ENCODE measurements at regions not wholly inside any gene's neighbourhood (a gene's known extent, or its start where the extent isn't known, plus 50 kb on each side); places are given as distances from the start of the nearest gene placed in this dataset.

DNA sequence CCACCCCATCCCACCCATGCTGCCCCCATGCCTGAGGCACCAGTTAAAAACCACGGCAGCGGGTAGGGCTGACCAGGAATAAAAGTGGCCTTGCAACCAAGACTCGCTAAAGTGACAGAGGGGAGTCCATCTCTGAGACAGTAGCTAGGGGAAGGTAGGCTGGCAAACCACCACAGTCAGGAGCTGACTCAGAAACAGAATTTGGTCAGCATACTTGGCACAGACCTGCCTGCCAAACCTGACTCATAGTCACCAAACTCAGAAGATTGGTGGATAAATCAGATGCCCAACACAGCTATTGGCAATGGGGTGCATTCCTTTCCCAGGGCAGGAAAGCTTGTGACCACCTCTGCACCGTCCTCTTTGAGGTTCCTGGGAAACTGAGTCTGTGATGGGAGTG lies 193.8 kb downstream of the BCOR start:
- H3K9ac ChIP-seq (ENCODE audit: low read length), result no peak overlapping the region
- H3K4me2 ChIP-seq (ENCODE audit: low read length), result no peak overlapping the region
- TF ChIP-seq, protein P1, sequence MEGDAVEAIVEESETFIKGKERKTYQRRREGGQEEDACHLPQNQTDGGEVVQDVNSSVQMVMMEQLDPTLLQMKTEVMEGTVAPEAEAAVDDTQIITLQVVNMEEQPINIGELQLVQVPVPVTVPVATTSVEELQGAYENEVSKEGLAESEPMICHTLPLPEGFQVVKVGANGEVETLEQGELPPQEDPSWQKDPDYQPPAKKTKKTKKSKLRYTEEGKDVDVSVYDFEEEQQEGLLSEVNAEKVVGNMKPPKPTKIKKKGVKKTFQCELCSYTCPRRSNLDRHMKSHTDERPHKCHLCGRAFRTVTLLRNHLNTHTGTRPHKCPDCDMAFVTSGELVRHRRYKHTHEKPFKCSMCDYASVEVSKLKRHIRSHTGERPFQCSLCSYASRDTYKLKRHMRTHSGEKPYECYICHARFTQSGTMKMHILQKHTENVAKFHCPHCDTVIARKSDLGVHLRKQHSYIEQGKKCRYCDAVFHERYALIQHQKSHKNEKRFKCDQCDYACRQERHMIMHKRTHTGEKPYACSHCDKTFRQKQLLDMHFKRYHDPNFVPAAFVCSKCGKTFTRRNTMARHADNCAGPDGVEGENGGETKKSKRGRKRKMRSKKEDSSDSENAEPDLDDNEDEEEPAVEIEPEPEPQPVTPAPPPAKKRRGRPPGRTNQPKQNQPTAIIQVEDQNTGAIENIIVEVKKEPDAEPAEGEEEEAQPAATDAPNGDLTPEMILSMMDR (IDR thresholded peaks at IDR 0.05; ENCODE audit: low read depth, low read length), result no peak
- TF ChIP-seq EZH2phosphoT487 (IDR thresholded peaks at IDR 0.05; ENCODE audit: low read depth), result no peak
- no peak overlapping the region for H3K4me3 ChIP-seq (ENCODE audit: low read length)
- H3K9me3 ChIP-seq (ENCODE audit: insufficient read depth, low read length), result no peaks in the 10 kb centered on the region
- no peak overlapping the region for H2AFZ ChIP-seq (ENCODE audit: low read depth, low read length)
- H3K79me2 ChIP-seq (ENCODE audit: low read length), result no peaks in the 10 kb centered on the region
- H3K27ac ChIP-seq (ENCODE audit: low read length), result no peak overlapping the region
- H3K4me1 ChIP-seq (ENCODE audit: low read length), result peaks cover 26% of the 10 kb centered on the region
- no peaks in the 10 kb centered on the region for H4K20me1 ChIP-seq (ENCODE audit: insufficient read depth, low read length)
- H3K27me3 ChIP-seq (ENCODE audit: low read depth, low read length), result no peaks in the 10 kb centered on the region
- no peaks in the 10 kb centered on the region for H3K36me3 ChIP-seq (replicated peaks; ENCODE audit: low read depth, low read length)

DNA sequence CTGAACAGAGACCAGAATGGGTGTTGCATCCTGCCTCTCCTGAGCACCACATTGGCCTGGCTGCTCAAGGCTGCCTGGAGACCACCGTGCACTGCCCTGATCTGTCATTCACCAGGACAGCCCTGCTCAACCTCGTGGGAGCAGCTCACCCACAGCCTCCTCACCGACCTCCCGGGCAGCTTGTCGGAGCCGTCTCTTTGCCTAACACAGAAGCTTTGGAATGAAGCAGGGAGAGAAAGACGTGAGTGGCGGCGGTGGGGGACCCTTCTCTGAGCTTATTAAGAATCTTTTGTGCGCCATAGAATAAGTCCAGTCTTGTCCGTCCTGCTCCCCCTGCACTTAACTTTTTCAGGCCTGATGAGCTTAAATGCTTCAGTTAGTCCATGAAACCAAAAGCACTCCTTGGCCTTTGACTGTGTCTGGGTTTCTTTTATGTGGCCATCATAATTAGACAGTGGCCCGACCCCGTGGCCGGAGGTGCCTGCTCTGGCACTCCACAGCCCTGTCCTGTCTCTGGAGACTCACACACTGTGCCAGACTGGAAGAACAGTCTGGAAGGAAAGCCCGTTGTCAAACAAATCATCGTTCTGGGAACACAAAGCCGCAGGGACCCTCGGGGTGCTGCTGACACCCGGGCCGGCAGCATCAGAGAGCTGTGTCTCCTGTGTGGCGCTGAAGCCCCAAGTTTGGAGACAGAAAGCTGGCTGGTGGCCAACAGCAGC lies 192.8 kb downstream of the BCOR start:
- TF ChIP-seq, protein P1 (IDR thresholded peaks at IDR 0.05; ENCODE audit: low read depth, low read length), result no peak
- TF ChIP-seq EZH2phosphoT487 (IDR thresholded peaks at IDR 0.05; ENCODE audit: low read depth), result no peak
- Histone ChIP-seq H3K9me3 (ENCODE audit: insufficient read depth, low read length) (no peaks in the 10 kb centered on the region), H3K36me3 (replicated peaks; ENCODE audit: low read depth, low read length) (no peaks in the 10 kb centered on the region), H2AFZ (ENCODE audit: low read depth, low read length) (no peak overlapping the region), H3K4me3 (ENCODE audit: low read length) (no peak overlapping the region), H3K27ac (ENCODE audit: low read length) (no peak overlapping the region), H4K20me1 (ENCODE audit: insufficient read depth, low read length) (no peaks in the 10 kb centered on the region), H3K4me2 (ENCODE audit: low read length) (no peak overlapping the region), H3K27me3 (ENCODE audit: low read depth, low read length) (no peaks in the 10 kb centered on the region), H3K9ac (ENCODE audit: low read length) (no peak overlapping the region), H3K79me2 (ENCODE audit: low read length) (no peaks in the 10 kb centered on the region), H3K4me1 (ENCODE audit: low read length) (peaks cover 17% of the 10 kb centered on the region)

DNA sequence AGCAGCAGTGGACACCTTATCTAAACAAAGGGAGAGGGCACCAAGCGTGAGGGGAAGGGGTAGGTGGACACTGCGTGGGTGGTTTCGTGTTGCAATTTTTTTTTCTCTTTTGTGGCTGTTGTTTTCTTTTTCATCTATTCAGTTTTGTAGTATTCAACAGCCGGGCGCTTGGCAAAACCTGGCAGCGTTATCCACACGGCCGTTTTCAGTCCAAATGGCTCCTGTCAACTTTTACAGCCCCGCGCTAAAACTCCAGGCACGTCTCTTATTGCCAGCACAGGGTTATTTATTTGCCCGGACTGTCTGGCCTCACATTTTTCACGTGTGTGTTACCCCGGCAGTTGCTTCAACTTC lies 192.2 kb downstream of the BCOR start:
- Histone ChIP-seq H3K79me2 (ENCODE audit: low read length) (no peaks in the 10 kb centered on the region), H3K4me1 (ENCODE audit: low read length) (peaks cover 17% of the 10 kb centered on the region), H3K27ac (ENCODE audit: low read length) (no peak overlapping the region), H3K4me2 (ENCODE audit: low read length) (no peak overlapping the region), H4K20me1 (ENCODE audit: insufficient read depth, low read length) (no peaks in the 10 kb centered on the region), H3K9me3 (ENCODE audit: insufficient read depth, low read length) (no peaks in the 10 kb centered on the region), H3K4me3 (ENCODE audit: low read length) (no peak overlapping the region), H3K27me3 (ENCODE audit: low read depth, low read length) (no peaks in the 10 kb centered on the region), H3K36me3 (replicated peaks; ENCODE audit: low read depth, low read length) (no peaks in the 10 kb centered on the region), H3K9ac (ENCODE audit: low read length) (no peak overlapping the region), H2AFZ (ENCODE audit: low read depth, low read length) (no peak overlapping the region)
- TF ChIP-seq, protein P1 (IDR thresholded peaks at IDR 0.05; ENCODE audit: low read depth, low read length), result no peak
- TF ChIP-seq EZH2phosphoT487 (IDR thresholded peaks at IDR 0.05; ENCODE audit: low read depth), result no peak

DNA sequence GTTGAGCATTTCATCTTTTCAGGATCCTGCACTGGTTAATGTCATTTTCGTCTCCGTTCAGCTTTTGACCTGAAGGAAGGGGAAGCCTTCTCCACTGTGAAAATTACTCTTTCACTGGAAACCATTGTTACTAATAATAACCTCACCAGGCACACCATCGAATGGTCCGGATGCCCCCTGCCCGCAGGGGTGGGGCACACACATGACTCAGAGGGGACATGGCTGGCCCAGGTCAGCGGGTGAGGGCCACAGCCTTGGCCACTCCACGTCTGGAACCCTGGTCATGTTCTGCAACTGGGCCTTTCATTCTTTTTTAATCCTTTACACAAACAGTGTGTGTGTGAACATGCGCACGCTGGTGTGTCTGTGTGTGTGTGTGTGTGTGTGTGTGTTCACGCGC lies 191.8 kb downstream of the BCOR start:
- TF ChIP-seq, protein P1 (IDR thresholded peaks at IDR 0.05; ENCODE audit: low read depth, low read length), result no peak
- no peak for TF ChIP-seq EZH2phosphoT487 (IDR thresholded peaks at IDR 0.05; ENCODE audit: low read depth)
- no peaks in the 10 kb centered on the region for H3K79me2 ChIP-seq (ENCODE audit: low read length)
- peaks cover 17% of the 10 kb centered on the region for H3K4me1 ChIP-seq (ENCODE audit: low read length)
- no peaks in the 10 kb centered on the region for H4K20me1 ChIP-seq (ENCODE audit: insufficient read depth, low read length)
- H3K27ac ChIP-seq (ENCODE audit: low read length), result no peak overlapping the region
- H3K27me3 ChIP-seq (ENCODE audit: low read depth, low read length), result no peaks in the 10 kb centered on the region
- H3K9ac ChIP-seq (ENCODE audit: low read length), result no peak overlapping the region
- H3K9me3 ChIP-seq (ENCODE audit: insufficient read depth, low read length), result no peaks in the 10 kb centered on the region
- H3K4me3 ChIP-seq (ENCODE audit: low read length), result no peak overlapping the region
- no peaks in the 10 kb centered on the region for H3K36me3 ChIP-seq (replicated peaks; ENCODE audit: low read depth, low read length)
- H2AFZ ChIP-seq (ENCODE audit: low read depth, low read length), result no peak overlapping the region
- no peak overlapping the region for H3K4me2 ChIP-seq (ENCODE audit: low read length)

Data from OCI-LY3 (cell line).